ENCODE measurements at regions not wholly inside any gene's neighbourhood (a gene's known extent, or its start where the extent isn't known, plus 50 kb on each side); places are given as distances from the start of the nearest gene placed in this dataset.
A peak's percentile ranks its signal among the peaks of the same experiment; 100 is the strongest.

- H3K9me3 Mint-ChIP-seq: no peaks in the 10 kb centered on the region
- H3K27ac Mint-ChIP-seq: no peak overlapping the region
- peaks cover 22% of the 10 kb centered on the region for H3K4me1 Mint-ChIP-seq (ENCODE audit: low read depth)
- no peaks in the 10 kb centered on the region for H3K27me3 Mint-ChIP-seq (ENCODE audit: insufficient read depth)
- no peaks in the 10 kb centered on the region for H3K36me3 Mint-ChIP-seq (ENCODE audit: low read depth)
- no peak overlapping the region for H3K4me3 Mint-ChIP-seq
- DNase-seq: no peak
- no peak for TF ChIP-seq CTCF (IDR thresholded peaks at IDR 0.05)
Observed at GRCh38 chr2:18900691-18901141, 311.3 kb upstream of the NT5C1B start.

GRCh38 chr2:18899725-18900124 lies 310.4 kb upstream of the NT5C1B start:
- DNase-seq: no peak
- Mint-ChIP-seq H3K36me3 (ENCODE audit: low read depth) (no peaks in the 10 kb centered on the region), H3K4me3 (no peak overlapping the region), H3K9me3 (no peaks in the 10 kb centered on the region), H3K27me3 (ENCODE audit: insufficient read depth) (no peaks in the 10 kb centered on the region), H3K27ac (no peak overlapping the region), H3K4me1 (ENCODE audit: low read depth) (peaks cover 26% of the 10 kb centered on the region)
- no peak for TF ChIP-seq CTCF (IDR thresholded peaks at IDR 0.05)

- no peak for DNase-seq
- Mint-ChIP-seq H3K27me3 (ENCODE audit: insufficient read depth) (no peaks in the 10 kb centered on the region), H3K27ac (no peak overlapping the region), H3K4me3 (no peak overlapping the region), H3K4me1 (ENCODE audit: low read depth) (peaks cover 26% of the 10 kb centered on the region), H3K9me3 (no peaks in the 10 kb centered on the region), H3K36me3 (ENCODE audit: low read depth) (no peaks in the 10 kb centered on the region)
- TF ChIP-seq CTCF (IDR thresholded peaks at IDR 0.05): no peak
Observed at GRCh38 chr2:18898271-18898670, 308.9 kb upstream of the NT5C1B start.

- peaks cover 39% of the 10 kb centered on the region for H3K4me1 Mint-ChIP-seq (ENCODE audit: low read depth)
- no peak for TF ChIP-seq CTCF (IDR thresholded peaks at IDR 0.05)
- no peaks in the 10 kb centered on the region for H3K27me3 Mint-ChIP-seq (ENCODE audit: insufficient read depth)
- H3K4me3 Mint-ChIP-seq: no peak overlapping the region
- H3K9me3 Mint-ChIP-seq: no peaks in the 10 kb centered on the region
- no peaks in the 10 kb centered on the region for H3K36me3 Mint-ChIP-seq (ENCODE audit: low read depth)
- no peak for DNase-seq
- peak overlapping the region; percentile 24; the same call in 1 of the 2 replicates for H3K27ac Mint-ChIP-seq
Observed at GRCh38 chr2:18896125-18896764, 306.9 kb upstream of the NT5C1B start.

- no peak for TF ChIP-seq CTCF (IDR thresholded peaks at IDR 0.05)
- Mint-ChIP-seq H3K9me3 (no peaks in the 10 kb centered on the region), H3K27me3 (ENCODE audit: insufficient read depth) (no peaks in the 10 kb centered on the region), H3K36me3 (ENCODE audit: low read depth) (no peaks in the 10 kb centered on the region), H3K27ac (no peak overlapping the region), H3K4me3 (no peak overlapping the region), H3K4me1 (ENCODE audit: low read depth) (peaks cover 33% of the 10 kb centered on the region)
- peak; percentile 7 for DNase-seq
Observed at GRCh38 chr2:18891600-18892345, 302.4 kb upstream of the NT5C1B start.

All from HFFc6 (cell line).